AG20443 (cell line): ENCODE measurements at regions not wholly inside any gene's neighbourhood (a gene's known extent, or its start where the extent isn't known, plus 50 kb on each side); places are given as distances from the start of the nearest gene placed in this dataset.
"Not testable (repeated sequence)": the region's sequence is repeated elsewhere in the genome, so short reads cannot be mapped to it uniquely, and the experiment has no call there.

Experiments used
- DNase-seq: peaks from one replicate; pipeline ENCODE4 v3.0.0; 2012; ENCODE audit warnings: low spot score, mixed read lengths

DNA sequence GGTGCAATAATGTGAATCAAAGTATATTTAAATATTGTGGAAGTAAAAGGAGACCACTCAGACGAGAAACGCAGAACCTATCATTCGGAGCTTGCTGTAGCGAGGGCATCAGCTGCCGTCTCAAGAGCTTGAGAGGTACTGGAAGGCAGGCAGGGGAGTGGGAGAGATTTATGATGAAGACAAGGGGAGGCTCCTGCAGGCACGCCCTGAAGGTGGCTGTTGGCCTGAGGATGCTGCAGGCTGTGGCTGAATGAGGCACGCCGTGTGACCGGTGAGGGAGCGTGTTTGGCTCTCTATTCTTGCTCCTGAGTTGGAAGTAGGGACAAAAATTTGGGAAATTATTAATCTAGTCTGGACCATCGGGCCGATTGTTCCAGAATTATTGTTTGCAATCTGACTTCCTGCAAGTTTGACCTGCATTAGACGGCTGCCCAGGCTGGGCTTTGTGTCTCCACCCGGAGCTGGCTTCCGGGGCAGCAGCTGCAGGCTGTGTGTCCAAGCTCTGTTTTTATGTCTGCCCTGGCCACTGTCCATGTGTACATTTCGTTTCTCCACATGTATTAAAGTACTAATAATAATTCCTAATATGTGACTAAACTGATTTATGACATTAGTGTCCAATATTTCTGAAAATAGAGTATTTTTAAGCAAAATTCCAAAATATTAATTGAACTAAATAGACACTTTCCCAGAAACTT, 91.1 kb upstream of the ANKRD10 start:
- DNase-seq = peak; percentile 53

DNA sequence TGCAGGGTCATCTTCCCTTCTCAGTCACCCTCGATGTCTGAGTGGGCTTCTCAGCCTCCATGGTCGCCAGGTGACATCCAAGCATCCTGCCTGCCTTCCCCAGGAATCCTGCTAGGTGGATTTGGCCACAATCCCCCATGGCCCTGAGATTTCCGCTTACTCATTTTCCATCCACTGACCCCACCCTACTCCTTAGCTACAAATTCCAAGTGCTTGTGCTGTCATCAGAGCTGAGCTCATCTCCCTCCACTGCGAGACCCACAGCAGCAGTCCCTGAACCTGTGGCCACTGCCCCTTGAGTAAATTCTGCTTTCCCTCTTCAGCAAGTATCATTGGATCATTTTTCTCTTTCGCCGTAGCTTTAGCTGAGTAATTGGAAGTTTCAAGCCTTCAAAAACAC, 90.5 kb upstream of the ANKRD10 start:
- DNase-seq = peak; percentile 65

DNA sequence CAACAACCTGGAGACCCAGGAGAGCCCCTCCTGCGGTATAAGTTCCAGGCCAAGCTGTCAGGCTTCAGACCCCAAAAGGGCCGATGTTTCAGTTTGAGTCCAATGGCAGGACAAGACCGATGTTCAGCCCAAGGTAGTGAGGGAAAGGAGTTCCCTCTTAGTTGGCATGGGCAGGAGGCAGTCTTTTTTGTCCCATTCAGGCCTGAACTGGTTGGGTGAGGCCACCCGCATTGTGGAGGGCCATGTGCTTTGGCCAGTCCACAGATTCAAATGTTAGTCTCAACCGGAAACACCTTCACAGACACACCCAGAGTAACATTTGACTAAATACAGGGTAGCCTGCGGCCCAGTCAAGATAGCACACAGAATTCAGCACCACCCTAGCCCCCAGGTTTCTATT, 89.6 kb upstream of the ANKRD10 start:
- DNase-seq = no peak

DNA sequence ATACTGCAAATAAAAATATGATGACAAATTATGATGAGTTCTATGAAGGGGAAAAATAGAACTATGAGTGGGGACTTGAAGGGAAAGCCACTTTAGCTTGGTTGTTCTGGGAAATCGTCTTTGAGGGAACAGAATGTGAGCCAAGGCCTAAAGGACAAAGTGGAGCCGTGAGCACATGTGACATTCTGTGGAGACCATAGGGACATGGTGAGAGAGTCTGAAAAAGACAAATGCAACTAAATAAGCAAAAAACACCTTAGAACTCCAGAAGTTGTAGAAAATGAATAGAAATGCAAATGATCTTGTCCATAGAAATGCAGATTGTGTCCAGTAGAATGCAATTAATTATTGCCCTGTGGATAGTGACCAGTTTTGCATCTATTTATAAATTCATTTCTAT, 86.8 kb upstream of the ANKRD10 start:
- DNase-seq = no peak

DNA sequence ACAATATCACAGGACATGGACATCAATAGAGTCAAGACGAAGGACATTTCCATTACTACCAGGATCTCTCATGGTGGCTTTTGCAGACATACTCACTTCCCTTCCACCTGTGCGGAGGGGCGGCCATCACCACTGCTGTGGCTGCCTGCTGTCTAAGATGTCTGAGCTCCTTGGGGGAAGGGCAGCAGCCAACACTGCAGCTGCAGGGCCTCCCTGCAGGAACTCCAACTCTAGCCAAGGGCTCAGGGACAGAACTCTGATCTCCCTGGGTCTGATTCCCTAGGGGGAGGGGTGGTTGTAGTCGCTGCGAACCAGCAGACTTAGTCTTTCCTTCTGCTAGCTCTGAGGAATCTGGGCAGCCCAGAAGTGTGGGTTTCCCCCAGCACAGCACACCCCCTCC, 78.9 kb upstream of the ANKRD10 start:
- no peak for DNase-seq

DNA sequence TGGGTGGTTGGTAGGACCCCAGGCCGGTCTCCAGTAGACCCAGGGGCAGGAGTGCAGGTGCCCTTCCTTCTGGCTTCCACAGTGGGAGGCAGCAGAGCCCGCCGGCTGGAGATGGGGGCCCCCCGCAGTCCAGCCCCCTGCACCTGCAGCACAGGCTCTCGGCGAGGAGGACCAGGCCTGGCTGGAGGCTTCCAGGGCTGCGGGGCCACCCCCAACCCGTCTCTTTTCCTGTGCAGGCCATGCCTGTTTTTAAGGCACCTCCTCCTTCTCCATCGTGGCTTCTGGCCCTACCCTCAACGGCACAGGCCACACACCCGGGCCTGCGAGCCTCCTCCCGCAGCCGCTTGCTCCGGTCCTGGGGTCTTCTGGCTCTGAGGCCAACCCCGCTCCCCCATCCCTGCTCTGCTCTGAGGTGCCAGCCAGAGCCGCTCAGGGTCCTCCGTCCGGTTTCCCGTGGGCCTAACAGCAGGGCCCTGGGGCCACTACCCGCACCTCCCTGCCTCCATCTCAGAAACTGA, 77.2 kb upstream of the ANKRD10 start:
- DNase-seq = no peak

DNA sequence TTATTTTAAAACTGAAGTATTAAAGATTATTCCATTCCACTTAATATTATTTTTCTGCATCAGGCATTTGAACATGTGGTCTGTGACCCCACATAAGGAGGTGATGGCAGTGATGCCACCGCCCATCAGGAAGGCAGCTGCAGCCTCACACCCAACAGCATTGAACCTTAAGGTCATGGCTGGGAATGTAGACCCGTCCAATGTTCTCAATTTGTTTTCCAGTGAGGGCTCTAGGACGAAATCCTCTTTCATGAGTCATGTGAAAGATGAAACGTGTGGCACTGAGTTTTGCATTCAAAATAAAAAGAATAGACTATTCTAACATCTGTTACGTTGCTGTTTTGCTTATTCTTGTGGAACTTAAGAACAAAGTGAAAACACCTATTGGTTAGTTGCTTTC, 74.5 kb upstream of the ANKRD10 start:
- DNase-seq = no peak

DNA sequence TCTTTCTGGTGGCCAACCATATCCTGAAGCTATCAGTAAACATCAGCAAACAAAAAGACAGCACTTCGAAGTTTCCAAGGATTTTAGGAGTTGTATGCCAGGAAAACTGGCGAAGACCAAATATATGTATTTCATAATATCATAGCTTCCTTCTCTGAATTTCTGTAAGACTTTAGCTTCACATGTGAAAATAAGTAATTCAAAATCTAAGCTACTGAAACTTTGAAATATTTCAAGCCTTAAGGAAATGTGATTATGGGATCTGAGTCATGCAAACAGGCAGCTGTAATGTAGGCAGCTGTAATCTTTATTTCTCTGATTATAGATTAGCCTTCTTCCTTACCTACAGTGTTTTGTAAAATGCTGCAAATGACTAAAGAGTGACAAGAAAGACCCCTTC, 70.7 kb upstream of the ANKRD10 start:
- DNase-seq = no peak

DNA sequence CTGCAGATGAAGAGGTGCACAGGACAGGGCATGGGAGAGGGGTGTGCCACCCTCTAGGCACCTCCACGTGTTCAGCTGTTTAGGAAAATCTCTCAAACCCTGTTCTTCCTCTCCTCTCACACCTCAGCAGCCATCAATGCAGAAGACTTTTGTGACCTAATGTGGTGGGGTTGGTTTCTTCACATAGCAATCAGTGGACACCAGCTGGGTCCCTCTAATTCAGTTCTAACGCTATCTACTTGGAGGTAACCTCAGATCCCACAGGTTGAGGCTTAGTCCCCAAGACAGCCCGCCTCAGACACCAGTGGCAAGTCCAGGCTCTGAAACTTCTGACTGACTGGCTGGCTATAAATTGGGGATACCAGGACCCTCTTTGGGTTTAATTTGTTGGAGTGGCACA, 69.9 kb upstream of the ANKRD10 start:
- no peak for DNase-seq

DNA sequence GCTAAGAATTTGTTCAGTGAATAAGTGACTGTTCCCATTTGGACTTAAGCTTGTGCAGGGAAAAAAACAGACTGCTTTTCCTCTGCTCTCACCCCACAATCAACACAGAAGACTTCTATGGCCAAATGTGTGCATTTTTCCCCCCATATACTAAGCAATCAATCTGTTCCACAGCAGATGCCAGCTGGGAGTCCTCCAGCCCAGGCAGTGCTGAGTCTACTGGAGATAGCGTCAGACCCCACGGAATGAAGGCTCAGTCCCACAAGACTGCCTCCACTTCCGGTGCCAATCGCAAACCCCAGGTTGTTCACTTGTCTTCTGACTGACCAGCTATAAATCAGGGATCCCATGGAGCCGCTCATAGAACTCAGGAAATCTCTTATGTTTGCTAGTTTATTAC, 69.5 kb upstream of the ANKRD10 start:
- no peak for DNase-seq

DNA sequence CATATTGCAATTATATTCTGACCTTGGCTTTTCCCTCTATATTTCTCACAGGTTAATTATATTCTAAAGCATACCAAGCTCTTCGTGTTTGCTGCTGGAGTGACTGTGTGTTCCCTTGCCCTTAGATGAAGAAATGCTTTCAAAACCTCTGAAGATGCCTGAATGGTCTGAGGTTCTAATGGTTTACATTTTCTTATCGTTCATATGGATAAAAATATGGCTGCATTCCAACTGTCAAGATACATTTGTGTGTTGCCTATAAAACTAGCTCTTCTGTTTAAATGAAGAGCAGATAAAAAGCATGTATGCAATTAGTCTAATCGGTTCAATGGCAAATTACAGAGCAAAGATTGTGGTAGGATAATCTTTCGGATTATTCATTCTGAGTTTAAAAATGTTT, 68.4 kb upstream of the ANKRD10 start:
- no peak for DNase-seq

DNA sequence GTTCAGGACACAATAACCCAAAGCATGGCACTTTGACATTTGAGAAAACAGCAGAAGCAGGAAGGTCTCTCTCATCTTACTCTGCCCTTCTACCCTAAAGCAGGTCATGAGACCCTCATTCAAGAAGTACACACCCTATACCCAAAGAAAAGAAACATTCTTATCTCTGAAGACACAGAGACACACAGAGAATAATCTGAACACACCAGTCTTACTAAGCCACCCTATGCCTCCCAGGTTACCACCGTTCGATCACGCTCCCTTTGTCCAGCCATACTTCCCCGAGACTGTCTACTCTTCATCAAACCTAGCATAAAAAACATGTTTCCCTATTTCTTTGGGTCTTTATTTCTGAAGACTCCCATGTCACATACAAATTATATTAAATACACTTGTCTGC, 66.5 kb upstream of the ANKRD10 start:
- no peak for DNase-seq

DNA sequence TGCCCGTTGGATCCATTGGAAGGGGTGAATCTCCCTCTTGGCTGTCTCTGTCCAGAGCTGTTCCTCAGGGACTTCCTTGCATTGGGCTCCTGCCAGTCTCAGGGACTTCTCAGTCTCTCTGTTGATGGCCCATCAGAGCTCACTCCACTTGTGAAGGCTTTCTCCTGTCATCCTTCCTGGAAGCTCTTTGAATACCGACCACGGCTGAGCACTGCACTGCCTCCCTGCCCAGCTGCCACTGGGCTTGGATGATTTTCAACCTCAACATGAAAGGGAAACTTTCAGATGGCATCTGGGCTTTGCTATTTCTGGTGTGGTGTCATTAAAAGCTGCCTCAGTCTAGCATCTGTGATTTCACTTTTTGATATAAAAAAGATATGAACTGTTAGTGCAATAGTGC, 66.1 kb upstream of the ANKRD10 start:
- DNase-seq = no peak

DNA sequence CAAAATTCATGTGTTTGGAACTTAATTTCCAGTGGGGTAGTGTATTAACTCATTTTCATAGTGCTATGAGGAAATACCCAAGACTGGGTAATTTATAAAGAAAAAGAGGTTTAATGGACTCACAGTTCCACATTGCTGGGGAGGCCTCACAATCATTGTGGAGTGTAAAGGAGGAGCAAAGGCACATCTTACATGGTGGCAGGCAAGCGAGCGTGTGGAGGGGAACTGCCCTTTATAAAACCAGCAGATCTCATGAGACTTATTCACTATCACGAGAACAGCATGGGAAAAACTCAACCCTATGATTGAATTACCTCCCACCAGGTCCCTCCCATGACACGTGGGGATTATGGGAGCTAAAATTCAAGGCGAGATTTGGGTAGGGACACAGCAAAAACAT, 64.3 kb upstream of the ANKRD10 start:
- not testable (repeated sequence) for DNase-seq

DNA sequence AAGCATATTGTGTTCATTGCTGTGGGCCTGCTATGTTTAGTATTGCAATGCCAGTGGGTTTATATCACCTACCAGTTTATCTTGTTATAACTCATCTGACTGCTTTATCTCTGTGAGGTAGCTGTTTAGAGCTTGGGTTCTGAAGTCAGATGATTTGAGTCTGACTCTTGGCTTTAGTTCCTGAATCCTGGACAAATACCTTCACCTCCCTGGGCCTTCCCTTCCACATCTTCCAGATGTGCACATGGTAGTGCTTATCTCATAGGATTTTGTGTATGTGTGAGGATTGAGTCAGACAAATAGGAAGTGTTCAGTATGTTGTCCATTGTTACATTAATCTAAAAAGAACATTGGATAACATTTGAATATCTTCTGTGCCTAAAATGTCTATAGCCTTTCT, 63.5 kb upstream of the ANKRD10 start:
- no peak for DNase-seq

DNA sequence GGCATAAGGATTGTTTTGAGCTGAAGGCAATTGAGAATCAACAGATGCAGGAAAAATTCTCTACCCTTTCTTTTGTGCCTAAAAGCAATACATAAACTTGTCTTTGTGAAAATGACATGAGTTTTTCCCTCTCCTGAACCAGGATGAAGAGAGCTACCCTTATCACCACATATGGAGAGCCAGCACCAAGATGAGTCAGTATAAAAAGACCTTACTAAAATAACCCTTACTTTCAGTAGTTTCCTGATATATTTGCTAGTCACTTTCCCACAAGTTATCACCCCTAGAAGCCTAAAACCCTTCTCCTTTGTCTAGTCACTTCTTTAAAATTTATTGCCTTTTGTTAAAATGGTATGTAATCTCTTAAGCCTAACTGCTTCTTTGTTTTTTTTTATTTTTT, 61.9 kb upstream of the ANKRD10 start:
- DNase-seq = no peak

DNA sequence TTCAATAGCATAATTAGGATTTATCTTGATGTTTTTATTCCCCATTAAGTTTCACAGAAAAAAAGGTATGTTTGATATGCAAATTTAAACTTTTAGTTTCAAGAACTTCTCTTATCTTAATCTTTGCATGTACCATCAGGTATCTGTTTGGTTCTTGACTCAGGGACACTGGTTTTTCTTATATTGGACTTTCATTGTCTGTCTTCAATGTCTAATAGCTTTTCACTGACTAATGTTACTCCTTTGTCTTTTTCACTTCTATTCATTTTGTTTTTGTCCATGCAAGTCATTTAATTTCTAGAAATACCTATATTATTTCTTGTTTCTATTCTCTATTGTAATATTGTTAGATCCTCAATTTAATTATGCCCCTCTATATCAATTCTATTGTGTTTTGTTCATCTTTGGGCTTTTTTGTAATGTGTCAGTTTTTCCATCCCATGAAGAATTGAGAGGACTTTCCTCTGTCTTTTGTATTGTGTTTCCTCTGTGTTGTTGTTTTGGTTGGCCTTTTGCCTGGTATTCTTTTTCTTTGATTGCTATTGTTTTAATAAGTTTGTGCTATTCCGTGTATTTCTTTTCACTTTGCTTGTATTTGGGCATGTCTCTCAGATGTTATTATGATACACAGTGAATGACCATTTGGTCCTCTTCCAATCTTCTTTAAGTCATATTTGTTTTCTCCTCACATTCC, 58.3 kb upstream of the ANKRD10 start:
- no peak for DNase-seq

DNA sequence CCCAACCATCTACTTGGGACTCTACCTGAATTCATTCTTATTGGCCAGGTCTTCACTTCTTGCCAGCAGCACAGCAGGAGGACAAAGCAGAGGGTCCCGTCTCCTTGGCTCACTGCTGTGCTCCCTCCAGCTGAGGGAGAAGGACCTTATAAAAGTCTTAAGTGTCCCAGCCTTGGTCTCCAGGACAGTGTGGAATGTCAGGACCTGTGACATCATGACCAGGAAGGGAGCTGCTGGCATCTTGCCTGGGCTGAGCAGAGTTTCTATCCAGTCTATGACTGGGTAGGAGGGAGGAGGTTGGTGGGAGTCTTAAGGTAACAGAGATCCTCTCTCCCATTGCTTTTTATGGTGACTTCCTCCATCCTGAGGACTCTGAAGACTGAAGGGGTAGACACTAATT, 56.6 kb upstream of the ANKRD10 start:
- no peak for DNase-seq

DNA sequence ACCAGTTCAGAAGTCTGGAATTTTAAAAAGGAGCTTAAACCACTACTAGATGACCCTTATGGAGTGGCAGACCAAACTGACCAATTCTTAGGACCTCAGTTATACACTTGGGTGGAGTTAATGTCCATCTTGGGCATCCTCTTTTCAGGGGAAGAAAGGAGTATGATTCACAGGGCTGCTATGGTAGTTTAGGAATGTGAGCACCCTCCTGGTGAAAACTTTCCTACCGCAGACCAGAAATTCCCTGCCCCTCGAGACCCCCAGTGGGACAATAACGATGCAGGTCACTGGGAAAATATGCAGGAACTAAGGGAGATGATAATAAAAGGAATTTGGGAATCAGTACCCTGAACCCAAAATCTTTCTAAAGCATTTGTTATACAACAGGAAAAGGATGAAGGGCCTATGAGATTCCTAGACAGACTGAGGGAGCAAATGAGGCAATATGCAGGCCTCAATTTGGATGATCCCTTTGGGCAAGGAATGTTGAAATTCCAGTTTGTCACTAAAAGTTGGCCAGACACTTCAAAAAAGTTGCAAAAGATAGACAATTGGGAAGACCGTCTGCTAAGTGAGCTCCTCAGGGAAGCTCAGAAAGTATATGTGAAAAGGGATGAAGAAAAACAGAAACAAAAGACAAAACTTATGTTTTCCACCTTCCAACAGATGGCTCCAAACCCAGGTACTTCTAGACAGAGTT, 52.4 kb upstream of the ANKRD10 start:
- DNase-seq = not testable (repeated sequence)

DNA sequence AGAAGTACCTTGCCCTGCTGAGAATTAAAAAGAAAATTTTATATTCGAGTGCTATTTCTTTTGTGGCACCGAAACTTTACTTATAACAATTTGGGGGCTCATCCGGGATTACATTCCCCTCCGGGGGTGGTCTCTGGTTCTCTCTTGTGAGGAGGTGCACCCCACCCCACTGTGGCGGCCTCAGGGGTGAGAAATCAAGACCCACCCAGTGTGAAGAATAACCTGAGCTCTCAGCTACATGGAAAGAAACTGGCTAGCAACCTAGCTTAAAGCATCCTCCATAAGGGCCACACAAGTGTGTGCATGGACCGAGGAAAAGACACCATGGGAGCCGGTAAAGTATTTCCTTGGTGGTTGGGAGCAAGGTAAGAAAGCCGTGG, 50.9 kb upstream of the ANKRD10 start:
- DNase-seq = no peak

DNA sequence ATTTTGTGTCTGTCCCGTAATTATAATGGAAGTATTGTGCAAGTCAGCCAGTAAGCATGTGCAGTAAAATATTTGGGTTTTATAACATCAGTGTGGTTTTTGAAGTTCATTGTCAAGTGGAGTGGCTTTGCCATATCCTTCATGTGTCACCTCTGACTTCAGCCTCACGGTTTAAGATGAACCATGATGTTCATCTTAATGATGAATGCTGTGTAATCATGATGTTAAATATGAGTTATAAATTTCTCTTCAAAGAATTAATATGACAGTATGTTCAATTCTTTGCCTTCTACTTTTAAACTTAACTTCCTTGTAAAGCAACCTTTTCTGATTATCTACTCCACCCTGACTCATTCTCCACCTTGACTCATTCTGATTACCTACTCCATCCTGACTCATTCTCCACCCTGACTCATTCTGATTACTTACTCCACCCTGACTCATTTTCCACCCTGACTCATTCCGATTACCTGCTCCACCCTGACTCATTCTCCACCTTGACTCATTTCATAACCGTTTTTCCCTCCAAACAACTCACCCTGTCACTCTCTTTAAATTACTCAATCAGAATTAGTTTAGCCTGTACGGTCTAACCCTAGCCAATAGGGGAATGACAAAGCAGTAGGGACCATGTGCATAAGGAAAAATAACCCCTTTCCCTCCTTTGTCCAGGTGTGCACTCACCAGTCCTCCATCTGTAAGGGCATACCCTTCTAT, 50.3 kb upstream of the ANKRD10 start:
- DNase-seq = no peak
